ENCODE measurements at regions not wholly inside any gene's neighbourhood (a gene's known extent, or its start where the extent isn't known, plus 50 kb on each side); places are given as distances from the start of the nearest gene placed in this dataset.

- no peaks in the 10 kb centered on the region for H3K36me3 ChIP-seq (ENCODE audit: control insufficient read depth in 2 of 2, insufficient read depth in 2 of 2, low read length in 2 of 2)
- H3K9ac ChIP-seq (ENCODE audit: low read depth in 1 of 2, low read length in 2 of 2), result no peak overlapping the region
- H3K27ac ChIP-seq (ENCODE audit: low read depth in 2 of 2, low read length in 2 of 2), result no peak overlapping the region
- H3K4me3 ChIP-seq (ENCODE audit: low read length in 2 of 2), result no peak overlapping the region
- H3K9me3 ChIP-seq (ENCODE audit: control insufficient read depth in 2 of 2, low read length in 2 of 2), result no peaks in the 10 kb centered on the region
- no peaks in the 10 kb centered on the region for H3K27me3 ChIP-seq (ENCODE audit: control insufficient read depth in 2 of 2, insufficient read depth in 2 of 2, low read length in 2 of 2)
- no peaks in the 10 kb centered on the region for H3K4me1 ChIP-seq (ENCODE audit: control insufficient read depth in 2 of 2, insufficient read depth in 2 of 2, low read length in 2 of 2)
These were observed 326.9 kb downstream of the CTTN start for GRCh38 chr11:70725278-70725677.

GRCh38 chr11:70725739-70726138 is 327.4 kb downstream of the CTTN start:
- Histone ChIP-seq H3K4me1 (ENCODE audit: control insufficient read depth in 2 of 2, insufficient read depth in 2 of 2, low read length in 2 of 2) (no peaks in the 10 kb centered on the region), H3K36me3 (ENCODE audit: control insufficient read depth in 2 of 2, insufficient read depth in 2 of 2, low read length in 2 of 2) (no peaks in the 10 kb centered on the region), H3K27me3 (ENCODE audit: control insufficient read depth in 2 of 2, insufficient read depth in 2 of 2, low read length in 2 of 2) (no peaks in the 10 kb centered on the region), H3K4me3 (ENCODE audit: low read length in 2 of 2) (no peak overlapping the region), H3K27ac (ENCODE audit: low read depth in 2 of 2, low read length in 2 of 2) (no peak overlapping the region), H3K9me3 (ENCODE audit: control insufficient read depth in 2 of 2, low read length in 2 of 2) (no peaks in the 10 kb centered on the region), H3K9ac (ENCODE audit: low read depth in 1 of 2, low read length in 2 of 2) (no peak overlapping the region)

- H3K9ac ChIP-seq (ENCODE audit: low read depth in 1 of 2, low read length in 2 of 2), result no peak overlapping the region
- H3K4me3 ChIP-seq (ENCODE audit: low read length in 2 of 2), result no peak overlapping the region
- no peaks in the 10 kb centered on the region for H3K9me3 ChIP-seq (ENCODE audit: control insufficient read depth in 2 of 2, low read length in 2 of 2)
- no peaks in the 10 kb centered on the region for H3K27me3 ChIP-seq (ENCODE audit: control insufficient read depth in 2 of 2, insufficient read depth in 2 of 2, low read length in 2 of 2)
- H3K27ac ChIP-seq (ENCODE audit: low read depth in 2 of 2, low read length in 2 of 2), result no peak overlapping the region
- H3K4me1 ChIP-seq (ENCODE audit: control insufficient read depth in 2 of 2, insufficient read depth in 2 of 2, low read length in 2 of 2), result no peaks in the 10 kb centered on the region
- H3K36me3 ChIP-seq (ENCODE audit: control insufficient read depth in 2 of 2, insufficient read depth in 2 of 2, low read length in 2 of 2), result no peaks in the 10 kb centered on the region
These were observed 328.7 kb downstream of the CTTN start for GRCh38 chr11:70727021-70727420.

- no peaks in the 10 kb centered on the region for H3K9me3 ChIP-seq (ENCODE audit: control insufficient read depth in 2 of 2, low read length in 2 of 2)
- no peaks in the 10 kb centered on the region for H3K27me3 ChIP-seq (ENCODE audit: control insufficient read depth in 2 of 2, insufficient read depth in 2 of 2, low read length in 2 of 2)
- no peak overlapping the region for H3K27ac ChIP-seq (ENCODE audit: low read depth in 2 of 2, low read length in 2 of 2)
- H3K9ac ChIP-seq (ENCODE audit: low read depth in 1 of 2, low read length in 2 of 2), result no peak overlapping the region
- no peak overlapping the region for H3K4me3 ChIP-seq (ENCODE audit: low read length in 2 of 2)
- no peaks in the 10 kb centered on the region for H3K4me1 ChIP-seq (ENCODE audit: control insufficient read depth in 2 of 2, insufficient read depth in 2 of 2, low read length in 2 of 2)
- H3K36me3 ChIP-seq (ENCODE audit: control insufficient read depth in 2 of 2, insufficient read depth in 2 of 2, low read length in 2 of 2), result no peaks in the 10 kb centered on the region
These were observed 329.7 kb downstream of the CTTN start for GRCh38 chr11:70727899-70728620.

- Histone ChIP-seq H3K9ac (ENCODE audit: low read depth in 1 of 2, low read length in 2 of 2) (no peak overlapping the region), H3K9me3 (ENCODE audit: control insufficient read depth in 2 of 2, low read length in 2 of 2) (no peaks in the 10 kb centered on the region), H3K4me1 (ENCODE audit: control insufficient read depth in 2 of 2, insufficient read depth in 2 of 2, low read length in 2 of 2) (no peaks in the 10 kb centered on the region), H3K27me3 (ENCODE audit: control insufficient read depth in 2 of 2, insufficient read depth in 2 of 2, low read length in 2 of 2) (no peaks in the 10 kb centered on the region), H3K4me3 (ENCODE audit: low read length in 2 of 2) (no peak overlapping the region), H3K36me3 (ENCODE audit: control insufficient read depth in 2 of 2, insufficient read depth in 2 of 2, low read length in 2 of 2) (no peaks in the 10 kb centered on the region), H3K27ac (ENCODE audit: low read depth in 2 of 2, low read length in 2 of 2) (no peak overlapping the region)
These were observed 331.6 kb downstream of the CTTN start for GRCh38 chr11:70729949-70730348.

- H3K27ac ChIP-seq (ENCODE audit: low read depth in 2 of 2, low read length in 2 of 2), result no peak overlapping the region
- H3K27me3 ChIP-seq (ENCODE audit: control insufficient read depth in 2 of 2, insufficient read depth in 2 of 2, low read length in 2 of 2), result no peaks in the 10 kb centered on the region
- H3K9ac ChIP-seq (ENCODE audit: low read depth in 1 of 2, low read length in 2 of 2), result no peak overlapping the region
- H3K4me3 ChIP-seq (ENCODE audit: low read length in 2 of 2), result no peak overlapping the region
- H3K36me3 ChIP-seq (ENCODE audit: control insufficient read depth in 2 of 2, insufficient read depth in 2 of 2, low read length in 2 of 2), result no peaks in the 10 kb centered on the region
- no peaks in the 10 kb centered on the region for H3K9me3 ChIP-seq (ENCODE audit: control insufficient read depth in 2 of 2, low read length in 2 of 2)
- H3K4me1 ChIP-seq (ENCODE audit: control insufficient read depth in 2 of 2, insufficient read depth in 2 of 2, low read length in 2 of 2), result no peaks in the 10 kb centered on the region
These were observed 332.1 kb downstream of the CTTN start for GRCh38 chr11:70730411-70730810.

- no peaks in the 10 kb centered on the region for H3K27me3 ChIP-seq (ENCODE audit: control insufficient read depth in 2 of 2, insufficient read depth in 2 of 2, low read length in 2 of 2)
- H3K4me3 ChIP-seq (ENCODE audit: low read length in 2 of 2), result no peak overlapping the region
- no peaks in the 10 kb centered on the region for H3K36me3 ChIP-seq (ENCODE audit: control insufficient read depth in 2 of 2, insufficient read depth in 2 of 2, low read length in 2 of 2)
- no peaks in the 10 kb centered on the region for H3K9me3 ChIP-seq (ENCODE audit: control insufficient read depth in 2 of 2, low read length in 2 of 2)
- no peaks in the 10 kb centered on the region for H3K4me1 ChIP-seq (ENCODE audit: control insufficient read depth in 2 of 2, insufficient read depth in 2 of 2, low read length in 2 of 2)
- no peak overlapping the region for H3K27ac ChIP-seq (ENCODE audit: low read depth in 2 of 2, low read length in 2 of 2)
- no peak overlapping the region for H3K9ac ChIP-seq (ENCODE audit: low read depth in 1 of 2, low read length in 2 of 2)
These were observed 333.1 kb downstream of the CTTN start for GRCh38 chr11:70731271-70732022.

GRCh38 chr11:70732023-70732880 is 333.9 kb downstream of the CTTN start:
- Histone ChIP-seq H3K27me3 (ENCODE audit: control insufficient read depth in 2 of 2, insufficient read depth in 2 of 2, low read length in 2 of 2) (no peaks in the 10 kb centered on the region), H3K9ac (ENCODE audit: low read depth in 1 of 2, low read length in 2 of 2) (no peak overlapping the region), H3K27ac (ENCODE audit: low read depth in 2 of 2, low read length in 2 of 2) (no peak overlapping the region), H3K4me1 (ENCODE audit: control insufficient read depth in 2 of 2, insufficient read depth in 2 of 2, low read length in 2 of 2) (no peaks in the 10 kb centered on the region), H3K4me3 (ENCODE audit: low read length in 2 of 2) (no peak overlapping the region), H3K9me3 (ENCODE audit: control insufficient read depth in 2 of 2, low read length in 2 of 2) (no peaks in the 10 kb centered on the region), H3K36me3 (ENCODE audit: control insufficient read depth in 2 of 2, insufficient read depth in 2 of 2, low read length in 2 of 2) (no peaks in the 10 kb centered on the region)

- H3K4me3 ChIP-seq (ENCODE audit: low read length in 2 of 2), result no peak overlapping the region
These were observed 334.5 kb downstream of the CTTN start for GRCh38 chr11:70732881-70733196.

More at GRCh38 chr11:70732881-70733196, 334.5 kb downstream of the CTTN start:
- no peaks in the 10 kb centered on the region for H3K27me3 ChIP-seq (ENCODE audit: control insufficient read depth in 2 of 2, insufficient read depth in 2 of 2, low read length in 2 of 2)
- H3K27ac ChIP-seq (ENCODE audit: low read depth in 2 of 2, low read length in 2 of 2), result no peak overlapping the region
- no peak overlapping the region for H3K9ac ChIP-seq (ENCODE audit: low read depth in 1 of 2, low read length in 2 of 2)
- no peaks in the 10 kb centered on the region for H3K9me3 ChIP-seq (ENCODE audit: control insufficient read depth in 2 of 2, low read length in 2 of 2)
- H3K36me3 ChIP-seq (ENCODE audit: control insufficient read depth in 2 of 2, insufficient read depth in 2 of 2, low read length in 2 of 2), result no peaks in the 10 kb centered on the region
- no peaks in the 10 kb centered on the region for H3K4me1 ChIP-seq (ENCODE audit: control insufficient read depth in 2 of 2, insufficient read depth in 2 of 2, low read length in 2 of 2)
